ENCODE measurements at regions not wholly inside any gene's neighbourhood (a gene's known extent, or its start where the extent isn't known, plus 50 kb on each side); places are given as distances from the start of the nearest gene placed in this dataset.

- H3K9ac ChIP-seq (ENCODE audit: control insufficient read depth, insufficient read depth, low read length): no peak overlapping the region
- no peak overlapping the region for H2AFZ ChIP-seq (ENCODE audit: control insufficient read depth, low read depth, low read length)
- SMC1A ChIA-PET (ENCODE audit: uncharacterized antibody, unreplicated experiment): no interaction called here
- H3K4me3 ChIP-seq: no peak overlapping the region
- H4K20me1 ChIP-seq (ENCODE audit: control insufficient read depth, insufficient read depth): no peaks in the 10 kb centered on the region
- H3K9me3 ChIP-seq (replicated peaks; ENCODE audit: control insufficient read depth, insufficient read depth, low read length): no peaks in the 10 kb centered on the region
- ATAC-seq: no peak
- POLR2A ChIA-PET: no interaction called here
- RAD21 ChIA-PET (ENCODE audit: unreplicated experiment): no interaction called here
- H3K79me2 ChIP-seq (ENCODE audit: control insufficient read depth, insufficient read depth, low read length): no peaks in the 10 kb centered on the region
- CTCF ChIA-PET: no interaction called here
- WGBS (ENCODE audit: insufficient coverage, insufficient replicate concordance, low lambda C conversion rate, missing lambda C conversion rate): 52% methylated on average over 1 of the region's 1 CpG
- H3K4me2 ChIP-seq (ENCODE audit: control insufficient read depth, insufficient read depth): no peak overlapping the region
- no peak for DNase-seq (ENCODE audit: low read depth, low spot score)
- intact Hi-C loops (cut with micrococcal nuclease; ENCODE audit: unreplicated experiment): no loop called here
- in situ Hi-C loops (cut with MboI): no loop called here
- H3K27ac ChIP-seq (ENCODE audit: control insufficient read depth, insufficient read depth): no peak overlapping the region
- no peak for FAIRE-seq
- TF ChIP-seq, protein P1, sequence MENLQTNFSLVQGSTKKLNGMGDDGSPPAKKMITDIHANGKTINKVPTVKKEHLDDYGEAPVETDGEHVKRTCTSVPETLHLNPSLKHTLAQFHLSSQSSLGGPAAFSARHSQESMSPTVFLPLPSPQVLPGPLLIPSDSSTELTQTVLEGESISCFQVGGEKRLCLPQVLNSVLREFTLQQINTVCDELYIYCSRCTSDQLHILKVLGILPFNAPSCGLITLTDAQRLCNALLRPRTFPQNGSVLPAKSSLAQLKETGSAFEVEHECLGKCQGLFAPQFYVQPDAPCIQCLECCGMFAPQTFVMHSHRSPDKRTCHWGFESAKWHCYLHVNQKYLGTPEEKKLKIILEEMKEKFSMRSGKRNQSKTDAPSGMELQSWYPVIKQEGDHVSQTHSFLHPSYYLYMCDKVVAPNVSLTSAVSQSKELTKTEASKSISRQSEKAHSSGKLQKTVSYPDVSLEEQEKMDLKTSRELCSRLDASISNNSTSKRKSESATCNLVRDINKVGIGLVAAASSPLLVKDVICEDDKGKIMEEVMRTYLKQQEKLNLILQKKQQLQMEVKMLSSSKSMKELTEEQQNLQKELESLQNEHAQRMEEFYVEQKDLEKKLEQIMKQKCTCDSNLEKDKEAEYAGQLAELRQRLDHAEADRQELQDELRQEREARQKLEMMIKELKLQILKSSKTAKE (IDR thresholded peaks at IDR 0.05; ENCODE audit: low read depth, poor library complexity, severe bottlenecking): no peak
- no peak for TF ChIP-seq MYB (IDR thresholded peaks at IDR 0.05; ENCODE audit: borderline replicate concordance, low read depth, low read length)
- no peak for TF ChIP-seq TAF1 (IDR thresholded peaks at IDR 0.05; ENCODE audit: borderline replicate concordance, low read depth, low read length)
- TF ChIP-seq TCF7 (IDR thresholded peaks at IDR 0.05; ENCODE audit: borderline replicate concordance): no peak
- TF ChIP-seq IRF4 (IDR thresholded peaks at IDR 0.05; ENCODE audit: low read depth, low read length): no peak
- TF ChIP-seq, protein P2, sequence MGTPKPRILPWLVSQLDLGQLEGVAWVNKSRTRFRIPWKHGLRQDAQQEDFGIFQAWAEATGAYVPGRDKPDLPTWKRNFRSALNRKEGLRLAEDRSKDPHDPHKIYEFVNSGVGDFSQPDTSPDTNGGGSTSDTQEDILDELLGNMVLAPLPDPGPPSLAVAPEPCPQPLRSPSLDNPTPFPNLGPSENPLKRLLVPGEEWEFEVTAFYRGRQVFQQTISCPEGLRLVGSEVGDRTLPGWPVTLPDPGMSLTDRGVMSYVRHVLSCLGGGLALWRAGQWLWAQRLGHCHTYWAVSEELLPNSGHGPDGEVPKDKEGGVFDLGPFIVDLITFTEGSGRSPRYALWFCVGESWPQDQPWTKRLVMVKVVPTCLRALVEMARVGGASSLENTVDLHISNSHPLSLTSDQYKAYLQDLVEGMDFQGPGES (IDR thresholded peaks at IDR 0.05): no peak
- TF ChIP-seq MEF2B (IDR thresholded peaks at IDR 0.05; ENCODE audit: partially characterized antibody, poor library complexity, severe bottlenecking): no peak
- TF ChIP-seq, protein P3, sequence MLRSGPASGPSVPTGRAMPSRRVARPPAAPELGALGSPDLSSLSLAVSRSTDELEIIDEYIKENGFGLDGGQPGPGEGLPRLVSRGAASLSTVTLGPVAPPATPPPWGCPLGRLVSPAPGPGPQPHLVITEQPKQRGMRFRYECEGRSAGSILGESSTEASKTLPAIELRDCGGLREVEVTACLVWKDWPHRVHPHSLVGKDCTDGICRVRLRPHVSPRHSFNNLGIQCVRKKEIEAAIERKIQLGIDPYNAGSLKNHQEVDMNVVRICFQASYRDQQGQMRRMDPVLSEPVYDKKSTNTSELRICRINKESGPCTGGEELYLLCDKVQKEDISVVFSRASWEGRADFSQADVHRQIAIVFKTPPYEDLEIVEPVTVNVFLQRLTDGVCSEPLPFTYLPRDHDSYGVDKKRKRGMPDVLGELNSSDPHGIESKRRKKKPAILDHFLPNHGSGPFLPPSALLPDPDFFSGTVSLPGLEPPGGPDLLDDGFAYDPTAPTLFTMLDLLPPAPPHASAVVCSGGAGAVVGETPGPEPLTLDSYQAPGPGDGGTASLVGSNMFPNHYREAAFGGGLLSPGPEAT (IDR thresholded peaks at IDR 0.05; ENCODE audit: low read depth): no peak
- TF ChIP-seq GATAD2B (conservative IDR thresholded peaks at IDR 0.05; ENCODE audit: low read depth): no peak
- TF ChIP-seq CBFB (IDR thresholded peaks at IDR 0.05; ENCODE audit: low read depth): no peak
- TF ChIP-seq NBN (IDR thresholded peaks at IDR 0.05): no peak
- TF ChIP-seq POLR2AphosphoS5 (IDR thresholded peaks at IDR 0.05; ENCODE audit: low read length): no peak
- no peak for TF ChIP-seq CHD1 (IDR thresholded peaks at IDR 0.05; ENCODE audit: low read depth, low read length)
- no peak for TF ChIP-seq STAT3 (IDR thresholded peaks at IDR 0.05; ENCODE audit: low read depth, low read length)
- no peak for TF ChIP-seq CREM (IDR thresholded peaks at IDR 0.05; ENCODE audit: low read depth)
- no peak for TF ChIP-seq NFIC (IDR thresholded peaks at IDR 0.05; ENCODE audit: low read depth, low read length)
- no peak for TF ChIP-seq BACH1 (IDR thresholded peaks at IDR 0.05; ENCODE audit: borderline replicate concordance)
- TF ChIP-seq HSF1 (IDR thresholded peaks at IDR 0.05; ENCODE audit: low read depth, low read length): no peak
- TF ChIP-seq HDGF (IDR thresholded peaks at IDR 0.05): no peak
- no peak for TF ChIP-seq KAT2A (conservative IDR thresholded peaks at IDR 0.05; ENCODE audit: control insufficient read depth, low read depth, low read length)
- H3K36me3 ChIP-seq (ENCODE audit: control insufficient read depth in 2 of 2, insufficient read depth in 2 of 2, low read length in 1 of 2): no peaks in the 10 kb centered on the region
- H3K27me3 ChIP-seq (replicated peaks in 1 of 2; ENCODE audit: control insufficient read depth in 2 of 2, insufficient read depth in 2 of 2, low read length in 1 of 2): no peaks in the 10 kb centered on the region
- no TSS peak for BruUV-seq (replicated peaks)
- no peaks in the 10 kb centered on the region for H3K4me1 ChIP-seq (ENCODE audit: control insufficient read depth, insufficient read depth, low read length)
These were observed 902.3 kb upstream of the SLIT2 start for GRCh38 chr4:19349416-19349815.

Data from GM12878 (cell line).